Fibroblast of skin of left quadriceps (primary cell): ENCODE measurements at regions not wholly inside any gene's neighbourhood (a gene's known extent, or its start where the extent isn't known, plus 50 kb on each side); places are given as distances from the start of the nearest gene placed in this dataset.

Source experiments
- DNase-seq, 2 experiments: peaks; one replicate each; pipeline ENCODE4 v3.0.0-alpha.2; 2013; ENCODE audit warnings: low read depth in 2 of 2

- no peak for DNase-seq
These were observed 63.0 kb upstream of the ACSL3 start for GRCh38 chr2:222797871-222798270.

GRCh38 chr2:222798528-222798927, 62.3 kb upstream of the ACSL3 start:
- DNase-seq = no peak

GRCh38 chr2:222799262-222799918, 61.4 kb upstream of the ACSL3 start:
- DNase-seq = no peak

- no peak for DNase-seq
These were observed 58.2 kb upstream of the ACSL3 start for GRCh38 chr2:222802514-222803196.

GRCh38 chr2:222804351-222804750, 56.5 kb upstream of the ACSL3 start:
- no peak for DNase-seq

GRCh38 chr2:222805591-222806304, 55.1 kb upstream of the ACSL3 start:
- no peak for DNase-seq

GRCh38 chr2:222806526-222807137, 54.2 kb upstream of the ACSL3 start:
- DNase-seq = no peak

GRCh38 chr2:222807431-222807830, 53.4 kb upstream of the ACSL3 start:
- no peak for DNase-seq

- no peak for DNase-seq
These were observed 51.3 kb upstream of the ACSL3 start for GRCh38 chr2:222809582-222809981.

- DNase-seq = no peak
These were observed 50.8 kb upstream of the ACSL3 start for GRCh38 chr2:222810044-222810443.
